HG03354 (cell line): ENCODE measurements at regions not wholly inside any gene's neighbourhood (a gene's known extent, or its start where the extent isn't known, plus 50 kb on each side); places are given as distances from the start of the nearest gene placed in this dataset.

Experiments
- ATAC-seq: cut with Tn5 transposase; IDR thresholded peaks from one replicate; pipeline ENCODE4 v1.9.1; 2021; ENCODE audit warnings: mild to moderate bottlenecking; ENCODE audit not compliant: unreplicated experiment, poor library complexity, severe bottlenecking

GRCh38 chr3:181764544-181764943 is 52.8 kb downstream of the SOX2 start:
- ATAC-seq, result no peak

GRCh38 chr3:181770296-181770695 is 58.6 kb downstream of the SOX2 start:
- ATAC-seq, result no peak

- ATAC-seq, result no peak
These were observed 59.4 kb downstream of the SOX2 start for GRCh38 chr3:181771120-181771519.

- ATAC-seq, result no peak
These were observed 60.4 kb downstream of the SOX2 start for GRCh38 chr3:181772166-181772565.

- no peak for ATAC-seq
These were observed 62.2 kb downstream of the SOX2 start for GRCh38 chr3:181773921-181774320.

GRCh38 chr3:181782306-181782954 is 70.7 kb downstream of the SOX2 start:
- ATAC-seq, result no peak

GRCh38 chr3:181790561-181790960 is 78.8 kb downstream of the SOX2 start:
- no peak for ATAC-seq

- no peak for ATAC-seq
These were observed 79.6 kb downstream of the SOX2 start for GRCh38 chr3:181791056-181791955.

- no peak for ATAC-seq
These were observed 81.3 kb downstream of the SOX2 start for GRCh38 chr3:181793006-181793405.

GRCh38 chr3:181794011-181794790 is 82.5 kb downstream of the SOX2 start:
- ATAC-seq, result no peak

GRCh38 chr3:181796641-181797040 is 84.9 kb downstream of the SOX2 start:
- ATAC-seq, result no peak

- no peak for ATAC-seq
These were observed 85.7 kb downstream of the SOX2 start for GRCh38 chr3:181797431-181797830.

GRCh38 chr3:181805703-181806102 is 94.0 kb downstream of the SOX2 start:
- no peak for ATAC-seq

- no peak for ATAC-seq
These were observed 96.3 kb downstream of the SOX2 start for GRCh38 chr3:181808053-181808452.

GRCh38 chr3:181823716-181824115 is 112.0 kb downstream of the SOX2 start:
- ATAC-seq, result no peak

GRCh38 chr3:181824961-181825360 is 113.2 kb downstream of the SOX2 start:
- no peak for ATAC-seq

GRCh38 chr3:181839039-181839915 is 127.6 kb downstream of the SOX2 start:
- no peak for ATAC-seq

GRCh38 chr3:181839916-181840297 is 128.2 kb downstream of the SOX2 start:
- no peak for ATAC-seq

- ATAC-seq, result no peak
These were observed 132.5 kb downstream of the SOX2 start for GRCh38 chr3:181844211-181844610.

- ATAC-seq, result no peak
These were observed 135.6 kb downstream of the SOX2 start for GRCh38 chr3:181847276-181847675.
